ENCODE measurements at regions not wholly inside any gene's neighbourhood (a gene's known extent, or its start where the extent isn't known, plus 50 kb on each side); places are given as distances from the start of the nearest gene placed in this dataset.

- no peak for TF ChIP-seq CTCF (conservative IDR thresholded peaks at IDR 0.05; ENCODE audit: low read depth, low read length)
- no peak for TF ChIP-seq EZH2 (IDR thresholded peaks at IDR 0.05; ENCODE audit: borderline replicate concordance, low read depth, low read length, poor library complexity, severe bottlenecking)
These were observed 324.7 kb downstream of the TCERG1L start for GRCh38 chr10:130986846-130987245.

Data from A673 (cell line).